ENCODE measurements at regions not wholly inside any gene's neighbourhood (a gene's known extent, or its start where the extent isn't known, plus 50 kb on each side); places are given as distances from the start of the nearest gene placed in this dataset.

DNA sequence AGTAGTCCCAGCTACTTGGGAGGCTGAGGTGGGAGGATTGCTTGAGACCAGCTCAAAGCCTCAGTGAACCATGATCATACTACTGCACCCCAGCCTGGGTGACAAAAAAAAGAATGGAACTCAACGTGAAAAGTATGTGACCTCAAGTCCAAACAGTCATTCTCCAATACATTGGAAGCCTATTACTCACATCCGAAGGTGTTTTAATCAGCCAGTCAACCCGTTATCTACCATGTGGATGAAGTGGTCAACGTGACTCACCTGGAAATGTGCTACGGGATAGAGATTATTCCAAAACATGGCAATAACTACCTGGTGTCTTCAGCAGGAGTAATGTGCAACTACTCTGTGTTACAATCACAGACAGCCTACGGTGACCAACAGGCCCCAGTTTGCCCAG, 85.8 kb upstream of the TOP1 start:
- Mint-ChIP-seq H3K9me3 (no peaks in the 10 kb centered on the region), H3K4me1 (peaks cover 18% of the 10 kb centered on the region), H3K4me3 (no peak overlapping the region), H3K27me3 (ENCODE audit: insufficient read depth) (peaks cover 4% of the 10 kb centered on the region), H3K27ac (no peak overlapping the region), H3K36me3 (ENCODE audit: low read depth) (no peaks in the 10 kb centered on the region)
- DNase-seq, result no peak
- no peaks in the 10 kb centered on the region for H3K9me3 ChIP-seq (ENCODE audit: control insufficient read depth, low read length)
- no peaks in the 10 kb centered on the region for H3K4me1 ChIP-seq (ENCODE audit: control insufficient read depth, insufficient read depth, low read length)
- H3K27ac ChIP-seq (ENCODE audit: low read depth, low read length), result no peak overlapping the region
- no peak overlapping the region for H3K4me3 ChIP-seq (ENCODE audit: low read length)
- WGBS, 2 experiments (ENCODE audit: insufficient coverage in 1 of 2, insufficient read length in 1 of 2), result 94% methylated on average over 6 of the region's 6 CpGs
- H3K27me3 ChIP-seq (ENCODE audit: control insufficient read depth, insufficient read depth, low read length, poor library complexity, severe bottlenecking), result no peaks in the 10 kb centered on the region
- TF ChIP-seq, protein P1, sequence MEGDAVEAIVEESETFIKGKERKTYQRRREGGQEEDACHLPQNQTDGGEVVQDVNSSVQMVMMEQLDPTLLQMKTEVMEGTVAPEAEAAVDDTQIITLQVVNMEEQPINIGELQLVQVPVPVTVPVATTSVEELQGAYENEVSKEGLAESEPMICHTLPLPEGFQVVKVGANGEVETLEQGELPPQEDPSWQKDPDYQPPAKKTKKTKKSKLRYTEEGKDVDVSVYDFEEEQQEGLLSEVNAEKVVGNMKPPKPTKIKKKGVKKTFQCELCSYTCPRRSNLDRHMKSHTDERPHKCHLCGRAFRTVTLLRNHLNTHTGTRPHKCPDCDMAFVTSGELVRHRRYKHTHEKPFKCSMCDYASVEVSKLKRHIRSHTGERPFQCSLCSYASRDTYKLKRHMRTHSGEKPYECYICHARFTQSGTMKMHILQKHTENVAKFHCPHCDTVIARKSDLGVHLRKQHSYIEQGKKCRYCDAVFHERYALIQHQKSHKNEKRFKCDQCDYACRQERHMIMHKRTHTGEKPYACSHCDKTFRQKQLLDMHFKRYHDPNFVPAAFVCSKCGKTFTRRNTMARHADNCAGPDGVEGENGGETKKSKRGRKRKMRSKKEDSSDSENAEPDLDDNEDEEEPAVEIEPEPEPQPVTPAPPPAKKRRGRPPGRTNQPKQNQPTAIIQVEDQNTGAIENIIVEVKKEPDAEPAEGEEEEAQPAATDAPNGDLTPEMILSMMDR (conservative IDR thresholded peaks at IDR 0.05), result no peak
- H3K9ac ChIP-seq (ENCODE audit: extremely low read depth, low read length, poor library complexity, severe bottlenecking), result no peak overlapping the region
- no peaks in the 10 kb centered on the region for H3K36me3 ChIP-seq (ENCODE audit: control insufficient read depth, insufficient read depth, low read length)

DNA sequence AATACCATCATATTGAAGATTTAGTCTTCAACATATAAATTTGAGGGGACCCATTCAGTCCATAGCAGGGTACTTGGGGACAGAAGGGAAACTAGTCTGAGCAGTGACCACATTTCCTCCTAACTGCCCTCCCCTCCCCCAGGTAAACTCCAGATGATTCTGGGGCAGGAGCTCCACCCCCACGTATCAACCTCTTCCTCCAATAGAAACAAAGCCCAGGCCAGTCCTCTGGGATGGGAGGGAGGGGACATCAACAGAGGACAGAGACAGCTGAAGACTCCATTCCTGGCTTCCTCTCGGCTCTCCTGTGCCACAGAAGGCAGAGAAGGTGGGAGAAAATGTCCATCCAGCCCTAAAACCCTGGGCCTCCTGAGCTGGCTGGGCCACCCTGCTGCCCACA, 85.0 kb upstream of the TOP1 start:
- no peaks in the 10 kb centered on the region for H3K36me3 Mint-ChIP-seq (ENCODE audit: low read depth)
- no peak overlapping the region for H3K4me3 Mint-ChIP-seq
- H3K36me3 ChIP-seq (ENCODE audit: control insufficient read depth, insufficient read depth, low read length), result no peaks in the 10 kb centered on the region
- no peaks in the 10 kb centered on the region for H3K9me3 Mint-ChIP-seq
- TF ChIP-seq, protein P1 (conservative IDR thresholded peaks at IDR 0.05), result no peak
- H3K4me1 ChIP-seq (ENCODE audit: control insufficient read depth, insufficient read depth, low read length), result peaks cover 3% of the 10 kb centered on the region
- H3K4me1 Mint-ChIP-seq, result peaks cover 19% of the 10 kb centered on the region
- no peak overlapping the region for H3K27ac ChIP-seq (ENCODE audit: low read depth, low read length)
- no peaks in the 10 kb centered on the region for H3K9me3 ChIP-seq (ENCODE audit: control insufficient read depth, low read length)
- H3K27ac Mint-ChIP-seq, result no peak overlapping the region
- WGBS, 2 experiments (ENCODE audit: insufficient coverage in 1 of 2, insufficient read length in 1 of 2), result 86 to 90% methylated on average over 1 of the region's 2 CpGs
- H3K4me3 ChIP-seq (ENCODE audit: low read length), result no peak overlapping the region
- H3K27me3 Mint-ChIP-seq (ENCODE audit: insufficient read depth), result peaks cover 2% of the 10 kb centered on the region
- no peak for DNase-seq
- no peaks in the 10 kb centered on the region for H3K27me3 ChIP-seq (ENCODE audit: control insufficient read depth, insufficient read depth, low read length, poor library complexity, severe bottlenecking)
- no peak overlapping the region for H3K9ac ChIP-seq (ENCODE audit: extremely low read depth, low read length, poor library complexity, severe bottlenecking)

DNA sequence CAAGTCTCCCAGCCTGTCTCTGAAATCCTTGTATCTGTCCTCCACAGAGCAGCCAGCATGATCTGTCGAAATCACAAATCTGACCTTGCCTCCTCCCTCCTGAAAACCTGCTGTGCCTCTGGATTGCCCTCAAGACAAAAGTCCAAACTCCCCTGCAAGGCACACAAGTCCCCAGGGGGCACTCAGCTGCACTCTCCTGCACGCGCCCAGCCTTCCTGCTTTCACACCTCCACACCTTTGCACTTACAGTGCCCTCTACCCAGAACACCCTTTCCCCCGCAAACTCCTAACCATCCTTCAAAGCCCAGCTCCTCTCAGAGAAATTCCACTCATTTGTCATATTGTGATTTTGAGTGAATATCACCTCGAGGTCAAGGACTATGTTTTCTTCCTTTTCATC, 83.4 kb upstream of the TOP1 start:
- H3K9ac ChIP-seq (ENCODE audit: extremely low read depth, low read length, poor library complexity, severe bottlenecking), result no peak overlapping the region
- Mint-ChIP-seq H3K27ac (no peak overlapping the region), H3K36me3 (ENCODE audit: low read depth) (no peaks in the 10 kb centered on the region), H3K27me3 (ENCODE audit: insufficient read depth) (peaks cover 2% of the 10 kb centered on the region), H3K4me3 (no peak overlapping the region), H3K9me3 (no peaks in the 10 kb centered on the region), H3K4me1 (peaks cover 32% of the 10 kb centered on the region)
- H3K27me3 ChIP-seq (ENCODE audit: control insufficient read depth, insufficient read depth, low read length, poor library complexity, severe bottlenecking), result no peaks in the 10 kb centered on the region
- H3K4me1 ChIP-seq (ENCODE audit: control insufficient read depth, insufficient read depth, low read length), result peaks cover 9% of the 10 kb centered on the region
- no peak overlapping the region for H3K4me3 ChIP-seq (ENCODE audit: low read length)
- 70 to 83% methylated on average over 3 to 5 of the region's 5 CpGs for WGBS, 2 experiments (ENCODE audit: insufficient coverage in 1 of 2, insufficient read length in 1 of 2)
- H3K27ac ChIP-seq (ENCODE audit: low read depth, low read length), result no peak overlapping the region
- no peaks in the 10 kb centered on the region for H3K9me3 ChIP-seq (ENCODE audit: control insufficient read depth, low read length)
- DNase-seq, result no peak
- TF ChIP-seq, protein P1 (conservative IDR thresholded peaks at IDR 0.05), result no peak
- no peaks in the 10 kb centered on the region for H3K36me3 ChIP-seq (ENCODE audit: control insufficient read depth, insufficient read depth, low read length)
